NCI-H1092 (cell line): ENCODE measurements at regions not wholly inside any gene's neighbourhood (a gene's known extent, or its start where the extent isn't known, plus 50 kb on each side); places are given as distances from the start of the nearest gene placed in this dataset.
A peak's percentile ranks its signal among the peaks of the same experiment; 100 is the strongest.

ENCODE experiments used
- DNase-seq: peaks from one replicate; lab custom pipeline; 2025; lab: John Stamatoyannopoulos, UW

- no peak for DNase-seq
Measured at GRCh38 chr1:219993554-219994433, 52.5 kb downstream of the EPRS1 start.

DNA sequence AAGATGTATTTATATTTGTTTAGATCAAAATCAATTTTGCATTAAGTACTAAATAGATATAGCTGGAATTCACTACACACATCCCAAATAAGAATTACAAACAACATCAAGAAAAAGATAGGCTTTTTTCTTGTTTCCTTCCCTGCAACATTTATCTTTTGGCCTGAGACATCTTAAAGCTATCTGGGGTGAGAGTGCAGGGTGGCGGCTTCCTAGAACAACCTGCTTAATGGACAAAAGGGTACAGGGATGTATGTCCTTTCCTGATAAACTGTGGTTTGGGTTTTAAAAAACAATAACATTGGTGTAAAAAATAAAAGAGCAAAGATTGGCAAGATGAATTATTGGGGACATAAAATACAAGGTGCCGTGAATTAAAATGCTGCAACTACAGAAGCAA, 54.4 kb downstream of the EPRS1 start:
- DNase-seq = no peak

GRCh38 chr1:219991511-219991810, 54.8 kb downstream of the EPRS1 start:
- no peak for DNase-seq

GRCh38 chr1:219990782-219991510, 55.4 kb downstream of the EPRS1 start:
- peak; percentile 8 for DNase-seq

DNA sequence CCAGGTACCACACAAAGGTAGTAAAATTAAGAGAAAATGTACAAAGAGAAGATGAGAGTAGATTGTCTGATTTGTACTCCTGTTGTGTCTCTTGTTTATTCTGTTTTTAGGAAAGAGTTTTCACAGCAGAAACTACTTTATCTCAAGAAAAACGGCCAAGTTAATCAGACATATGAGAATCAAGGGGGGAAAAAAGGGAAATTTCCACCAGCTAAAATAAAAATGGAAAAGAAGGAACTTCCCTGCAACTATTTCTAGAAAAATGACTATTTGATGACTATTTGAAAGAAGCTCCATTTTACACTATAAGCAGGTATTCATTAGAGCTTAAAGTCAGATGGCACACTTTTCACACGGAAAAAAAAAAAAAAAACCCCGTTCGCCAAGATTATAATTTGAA, 56.5 kb downstream of the EPRS1 start:
- no peak for DNase-seq

- DNase-seq = no peak
Measured at GRCh38 chr1:219988818-219989217, 57.5 kb downstream of the EPRS1 start.

- no peak for DNase-seq
Measured at GRCh38 chr1:219988387-219988786, 57.9 kb downstream of the EPRS1 start.

GRCh38 chr1:219987325-219987724, 59.0 kb upstream of the SLC30A10 start:
- DNase-seq = no peak

GRCh38 chr1:219985169-219985568, 56.8 kb upstream of the SLC30A10 start:
- no peak for DNase-seq
